ENCODE measurements at regions not wholly inside any gene's neighbourhood (a gene's known extent, or its start where the extent isn't known, plus 50 kb on each side); places are given as distances from the start of the nearest gene placed in this dataset.

DNA sequence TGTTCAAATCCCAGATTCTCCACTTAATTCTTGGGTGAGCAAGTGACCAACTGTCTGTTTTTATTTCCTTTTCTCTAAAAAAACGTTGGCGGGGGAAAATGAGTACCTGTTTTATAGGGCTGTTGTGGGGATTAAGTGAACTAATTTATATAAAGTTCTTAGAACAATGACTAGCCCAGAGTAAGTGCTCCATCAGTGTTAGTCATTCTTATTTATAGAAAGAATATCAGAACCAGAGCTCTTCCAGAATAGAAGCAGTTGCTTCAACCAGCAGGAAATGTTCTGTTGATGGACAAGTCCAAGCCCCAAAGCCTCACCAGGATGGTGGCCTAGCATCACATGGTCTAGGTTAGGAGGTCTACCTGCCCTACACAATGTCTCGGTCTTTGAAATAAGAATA, 379.2 kb downstream of the ACTL7B start:
- H3K4me1 ChIP-seq (ENCODE audit: insufficient read depth, low read length, poor library complexity, severe bottlenecking), result no peaks in the 10 kb centered on the region
- H3K27me3 ChIP-seq (ENCODE audit: insufficient read depth, low read length, poor library complexity, severe bottlenecking), result no peaks in the 10 kb centered on the region
- H3K4me2 ChIP-seq (ENCODE audit: low read depth, low read length, poor library complexity, severe bottlenecking), result no peak overlapping the region
- H3K79me2 ChIP-seq (ENCODE audit: insufficient read depth, low read length), result no peaks in the 10 kb centered on the region
- no peaks in the 10 kb centered on the region for H3K9me3 ChIP-seq (ENCODE audit: insufficient read depth, low read depth, low read length)
- no peaks in the 10 kb centered on the region for H3K9me2 ChIP-seq (replicated peaks; ENCODE audit: low read depth, low read length)
- H3F3A ChIP-seq (ENCODE audit: low read depth), result no peaks in the 10 kb centered on the region
- H3K36me3 ChIP-seq (ENCODE audit: insufficient read depth, low read length), result no peaks in the 10 kb centered on the region
- no peaks in the 10 kb centered on the region for H4K20me1 ChIP-seq (ENCODE audit: insufficient read depth, low read length, poor library complexity, severe bottlenecking)
- no peak overlapping the region for H3K4me3 ChIP-seq (ENCODE audit: low read length, poor library complexity, severe bottlenecking)
- no peak overlapping the region for H3K9ac ChIP-seq (ENCODE audit: low read depth, low read length, poor library complexity, severe bottlenecking)
- no peak for TF ChIP-seq EZH2phosphoT487 (IDR thresholded peaks at IDR 0.05; ENCODE audit: borderline replicate concordance)
- TF ChIP-seq, protein P1, sequence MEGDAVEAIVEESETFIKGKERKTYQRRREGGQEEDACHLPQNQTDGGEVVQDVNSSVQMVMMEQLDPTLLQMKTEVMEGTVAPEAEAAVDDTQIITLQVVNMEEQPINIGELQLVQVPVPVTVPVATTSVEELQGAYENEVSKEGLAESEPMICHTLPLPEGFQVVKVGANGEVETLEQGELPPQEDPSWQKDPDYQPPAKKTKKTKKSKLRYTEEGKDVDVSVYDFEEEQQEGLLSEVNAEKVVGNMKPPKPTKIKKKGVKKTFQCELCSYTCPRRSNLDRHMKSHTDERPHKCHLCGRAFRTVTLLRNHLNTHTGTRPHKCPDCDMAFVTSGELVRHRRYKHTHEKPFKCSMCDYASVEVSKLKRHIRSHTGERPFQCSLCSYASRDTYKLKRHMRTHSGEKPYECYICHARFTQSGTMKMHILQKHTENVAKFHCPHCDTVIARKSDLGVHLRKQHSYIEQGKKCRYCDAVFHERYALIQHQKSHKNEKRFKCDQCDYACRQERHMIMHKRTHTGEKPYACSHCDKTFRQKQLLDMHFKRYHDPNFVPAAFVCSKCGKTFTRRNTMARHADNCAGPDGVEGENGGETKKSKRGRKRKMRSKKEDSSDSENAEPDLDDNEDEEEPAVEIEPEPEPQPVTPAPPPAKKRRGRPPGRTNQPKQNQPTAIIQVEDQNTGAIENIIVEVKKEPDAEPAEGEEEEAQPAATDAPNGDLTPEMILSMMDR (conservative IDR thresholded peaks at IDR 0.05; ENCODE audit: low read length), result no peak
- no peak overlapping the region for H2AFZ ChIP-seq (ENCODE audit: low read length)

DNA sequence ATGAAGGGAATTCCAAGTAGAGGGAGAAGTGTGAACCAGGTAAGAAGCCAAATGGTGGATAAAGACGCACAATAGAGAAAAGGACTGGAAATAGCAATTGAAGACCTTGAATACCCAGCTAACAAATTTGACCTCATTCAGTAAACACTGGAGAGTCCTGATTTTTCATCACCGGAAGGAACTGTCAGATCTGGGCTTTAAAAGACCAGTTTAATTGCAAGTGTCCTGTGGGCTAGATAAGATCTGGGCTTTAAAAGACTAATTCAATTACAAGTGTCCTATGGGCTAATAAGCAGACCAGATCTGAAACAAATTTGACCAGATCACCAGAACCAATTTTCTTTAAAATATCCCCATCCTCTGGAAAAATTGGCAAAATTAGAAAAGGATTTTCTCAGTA, 380.0 kb downstream of the ACTL7B start:
- Histone ChIP-seq H3K27me3 (ENCODE audit: insufficient read depth, low read length, poor library complexity, severe bottlenecking) (no peaks in the 10 kb centered on the region), H4K20me1 (ENCODE audit: insufficient read depth, low read length, poor library complexity, severe bottlenecking) (no peaks in the 10 kb centered on the region), H3K36me3 (ENCODE audit: insufficient read depth, low read length) (no peaks in the 10 kb centered on the region), H2AFZ (ENCODE audit: low read length) (no peak overlapping the region), H3K79me2 (ENCODE audit: insufficient read depth, low read length) (no peaks in the 10 kb centered on the region), H3K4me2 (ENCODE audit: low read depth, low read length, poor library complexity, severe bottlenecking) (no peak overlapping the region), H3K4me3 (ENCODE audit: low read length, poor library complexity, severe bottlenecking) (no peak overlapping the region), H3F3A (ENCODE audit: low read depth) (no peaks in the 10 kb centered on the region), H3K4me1 (ENCODE audit: insufficient read depth, low read length, poor library complexity, severe bottlenecking) (no peaks in the 10 kb centered on the region), H3K9ac (ENCODE audit: low read depth, low read length, poor library complexity, severe bottlenecking) (no peak overlapping the region), H3K9me3 (ENCODE audit: insufficient read depth, low read depth, low read length) (no peaks in the 10 kb centered on the region), H3K9me2 (replicated peaks; ENCODE audit: low read depth, low read length) (no peaks in the 10 kb centered on the region)
- no peak for TF ChIP-seq EZH2phosphoT487 (IDR thresholded peaks at IDR 0.05; ENCODE audit: borderline replicate concordance)
- TF ChIP-seq, protein P1 (conservative IDR thresholded peaks at IDR 0.05; ENCODE audit: low read length), result no peak

DNA sequence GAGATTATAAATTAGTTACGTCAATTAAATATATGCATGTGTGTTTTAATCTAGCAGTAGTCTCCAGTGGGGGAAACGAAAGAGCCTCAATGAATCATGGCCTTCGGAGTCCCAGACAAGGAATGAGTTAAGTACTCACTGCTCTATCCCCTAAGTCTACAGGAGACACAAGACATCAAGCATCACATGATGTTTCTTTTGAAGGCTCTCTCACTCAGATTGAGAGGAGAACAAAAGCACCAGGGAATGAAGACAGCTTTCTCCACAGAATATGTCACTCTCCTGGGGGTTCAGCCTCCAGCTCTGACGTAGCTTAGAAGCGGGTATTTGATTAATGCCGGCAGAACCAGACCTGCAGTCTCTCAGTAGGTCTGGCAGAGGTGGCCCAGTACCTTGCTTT, 381.4 kb downstream of the ACTL7B start:
- Histone ChIP-seq H3K27me3 (ENCODE audit: insufficient read depth, low read length, poor library complexity, severe bottlenecking) (no peaks in the 10 kb centered on the region), H3K4me1 (ENCODE audit: insufficient read depth, low read length, poor library complexity, severe bottlenecking) (no peaks in the 10 kb centered on the region), H3K9me2 (replicated peaks; ENCODE audit: low read depth, low read length) (no peaks in the 10 kb centered on the region), H4K20me1 (ENCODE audit: insufficient read depth, low read length, poor library complexity, severe bottlenecking) (no peaks in the 10 kb centered on the region), H3K9me3 (ENCODE audit: insufficient read depth, low read depth, low read length) (no peaks in the 10 kb centered on the region), H3K79me2 (ENCODE audit: insufficient read depth, low read length) (no peaks in the 10 kb centered on the region), H3K4me2 (ENCODE audit: low read depth, low read length, poor library complexity, severe bottlenecking) (no peak overlapping the region), H3K36me3 (ENCODE audit: insufficient read depth, low read length) (no peaks in the 10 kb centered on the region), H3K9ac (ENCODE audit: low read depth, low read length, poor library complexity, severe bottlenecking) (no peak overlapping the region), H2AFZ (ENCODE audit: low read length) (no peak overlapping the region), H3F3A (ENCODE audit: low read depth) (no peaks in the 10 kb centered on the region), H3K4me3 (ENCODE audit: low read length, poor library complexity, severe bottlenecking) (no peak overlapping the region)
- TF ChIP-seq, protein P1 (conservative IDR thresholded peaks at IDR 0.05; ENCODE audit: low read length), result no peak
- TF ChIP-seq EZH2phosphoT487 (IDR thresholded peaks at IDR 0.05; ENCODE audit: borderline replicate concordance), result no peak

Data from Loucy (cell line).